Astrocyte of the hippocampus (primary cell): ENCODE measurements at regions not wholly inside any gene's neighbourhood (a gene's known extent, or its start where the extent isn't known, plus 50 kb on each side); places are given as distances from the start of the nearest gene placed in this dataset.
"Not testable (repeated sequence)": the region's sequence is repeated elsewhere in the genome, so short reads cannot be mapped to it uniquely, and the experiment has no call there.

Experiments used
- DNase-seq: peaks from one replicate; pipeline ENCODE4 v3.0.0; 2011; ENCODE audit warnings: low read depth, low spot score

DNA sequence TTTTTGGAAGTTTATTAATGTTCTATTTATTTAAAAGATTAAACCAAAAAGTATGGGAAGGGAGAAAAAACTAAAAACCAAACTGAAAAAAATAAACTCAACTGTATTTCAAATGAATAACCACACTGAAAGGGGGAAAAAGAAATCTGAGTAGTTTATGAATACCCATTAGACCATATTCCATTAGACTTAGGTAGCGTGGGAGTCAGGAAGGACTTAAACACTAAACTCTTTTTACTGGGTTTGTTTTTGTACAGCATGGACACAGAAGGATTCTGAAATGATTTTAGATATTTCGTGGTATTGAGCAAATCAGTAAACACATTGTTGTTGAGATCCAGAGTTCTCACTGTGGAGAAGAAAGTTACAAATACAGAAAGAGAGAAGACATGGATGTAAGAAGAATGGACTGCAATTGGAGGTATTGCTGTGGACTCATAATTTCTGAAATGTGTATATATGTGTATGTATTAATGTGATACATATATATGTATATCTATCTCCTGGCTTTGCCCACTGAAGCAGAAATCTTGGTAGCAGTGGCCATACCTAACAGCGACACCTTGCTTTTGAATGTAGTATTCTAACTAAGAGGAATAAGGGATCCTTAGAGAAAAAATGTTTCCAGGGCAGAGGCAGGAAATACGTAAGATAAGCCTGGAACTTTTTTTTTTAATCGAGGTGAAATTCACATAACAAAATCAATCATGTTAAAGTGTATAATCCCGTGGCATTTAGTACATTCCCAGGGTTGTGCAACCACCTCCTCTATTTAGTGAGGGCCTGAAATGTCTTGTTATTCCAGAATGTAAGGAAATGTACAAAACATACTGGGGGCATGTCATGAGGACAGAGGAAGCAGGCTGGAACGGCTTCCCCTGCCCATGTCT lies 228.8 kb downstream of the SMARCA2 start:
- no peak for DNase-seq

DNA sequence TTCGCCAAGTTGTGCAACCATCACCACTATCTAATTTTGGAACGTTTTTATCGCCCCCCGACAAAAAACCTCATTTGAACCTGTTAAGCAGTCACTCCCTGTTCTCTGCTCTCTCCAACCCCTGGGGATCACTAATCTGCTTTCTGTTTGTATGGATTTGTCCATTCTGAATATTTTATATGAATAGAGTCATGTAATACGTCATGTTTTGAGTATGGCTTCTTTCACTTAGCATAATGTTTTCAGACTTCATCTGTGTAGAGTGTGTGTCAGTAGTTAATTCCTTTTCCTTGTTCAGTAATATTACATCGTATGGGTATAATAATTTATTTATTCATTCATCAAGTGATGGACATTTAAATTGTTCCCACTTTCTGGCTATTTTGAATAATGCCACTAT lies 232.2 kb downstream of the SMARCA2 start:
- DNase-seq: no peak

DNA sequence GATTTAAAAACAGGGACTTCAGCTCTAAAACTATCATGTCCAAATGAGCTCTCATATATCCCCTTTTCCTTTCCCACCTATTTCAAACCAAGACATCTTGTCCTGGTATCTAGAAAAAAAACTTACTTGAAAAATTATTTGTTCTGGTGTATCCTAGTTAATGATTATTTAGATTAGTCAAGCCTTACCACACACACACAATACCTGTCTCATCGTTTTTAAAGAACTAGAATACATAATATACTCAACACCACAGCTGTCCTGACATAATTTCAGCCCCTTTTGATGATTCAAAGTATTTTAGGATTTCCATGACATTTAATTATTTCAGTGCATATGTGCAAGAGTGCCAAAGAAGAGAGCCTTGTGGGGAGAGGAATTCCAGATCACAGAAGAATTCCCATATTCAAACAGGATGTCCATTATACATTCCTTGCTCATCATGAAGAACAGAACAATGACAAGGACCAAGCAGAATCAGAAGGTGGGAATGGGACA lies 233.7 kb downstream of the SMARCA2 start:
- no peak for DNase-seq

DNA sequence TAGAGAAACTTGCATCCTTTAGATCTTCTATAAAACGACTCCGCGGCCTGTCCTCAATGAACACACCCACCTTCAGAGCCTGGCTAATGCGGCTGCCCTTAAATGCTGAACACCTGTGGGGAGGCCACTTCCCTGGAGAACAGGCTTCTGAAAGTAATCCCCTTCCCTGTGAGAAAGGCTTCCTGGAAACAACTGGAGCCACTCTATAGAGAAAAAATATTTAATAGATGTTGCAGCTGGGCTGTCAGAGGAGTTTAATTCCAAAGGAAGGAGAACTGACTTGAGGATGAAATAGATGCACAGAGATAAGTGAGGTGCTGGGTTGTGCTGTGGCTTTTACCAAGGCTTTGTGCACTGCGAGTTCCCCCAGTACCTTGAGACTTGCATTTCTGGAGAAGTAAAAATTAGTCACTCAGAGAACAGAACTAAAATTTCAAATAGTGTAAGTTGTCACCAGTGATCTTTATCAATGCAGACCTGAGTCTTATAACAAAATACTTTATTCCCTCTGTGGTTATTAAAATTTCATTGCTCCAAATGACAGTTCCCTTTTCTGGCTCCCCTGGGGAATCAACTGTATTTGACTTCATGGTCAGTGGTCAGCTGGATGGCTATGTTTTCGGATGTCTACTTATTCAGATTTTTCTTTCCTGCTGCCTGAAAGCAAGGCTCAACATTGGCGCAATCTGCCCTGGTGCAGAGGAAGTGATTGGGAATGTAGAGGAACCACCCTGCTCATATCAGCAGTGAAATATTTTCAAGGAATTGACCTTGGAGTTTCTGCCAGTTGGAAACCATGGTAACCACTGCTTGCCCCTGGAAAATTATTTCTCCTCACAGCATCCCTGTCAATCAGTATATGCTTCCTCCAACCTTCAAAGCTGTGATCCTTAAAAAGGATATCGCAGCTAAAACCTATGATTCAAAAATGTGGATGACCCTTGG lies 238.8 kb downstream of the SMARCA2 start:
- DNase-seq: no peak

DNA sequence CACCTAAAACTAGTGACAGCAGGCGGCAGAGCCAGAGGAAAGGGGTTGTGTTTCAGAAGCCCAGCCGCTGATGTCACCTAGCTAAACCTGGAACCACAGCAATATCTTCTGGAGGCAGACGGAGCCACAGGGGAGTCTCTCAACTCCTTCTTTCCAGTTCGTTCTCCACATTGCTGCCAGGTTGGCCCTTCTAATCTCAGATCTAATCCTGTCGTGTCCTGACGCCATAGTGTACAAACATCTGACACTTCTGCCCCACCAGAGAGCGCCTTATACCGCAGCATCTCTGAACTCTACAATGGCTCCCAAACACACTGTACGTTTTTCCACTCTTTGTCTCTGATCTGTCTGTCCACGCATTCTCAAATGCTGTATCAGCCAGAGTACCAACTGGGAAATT lies 240.0 kb downstream of the SMARCA2 start:
- DNase-seq: no peak

DNA sequence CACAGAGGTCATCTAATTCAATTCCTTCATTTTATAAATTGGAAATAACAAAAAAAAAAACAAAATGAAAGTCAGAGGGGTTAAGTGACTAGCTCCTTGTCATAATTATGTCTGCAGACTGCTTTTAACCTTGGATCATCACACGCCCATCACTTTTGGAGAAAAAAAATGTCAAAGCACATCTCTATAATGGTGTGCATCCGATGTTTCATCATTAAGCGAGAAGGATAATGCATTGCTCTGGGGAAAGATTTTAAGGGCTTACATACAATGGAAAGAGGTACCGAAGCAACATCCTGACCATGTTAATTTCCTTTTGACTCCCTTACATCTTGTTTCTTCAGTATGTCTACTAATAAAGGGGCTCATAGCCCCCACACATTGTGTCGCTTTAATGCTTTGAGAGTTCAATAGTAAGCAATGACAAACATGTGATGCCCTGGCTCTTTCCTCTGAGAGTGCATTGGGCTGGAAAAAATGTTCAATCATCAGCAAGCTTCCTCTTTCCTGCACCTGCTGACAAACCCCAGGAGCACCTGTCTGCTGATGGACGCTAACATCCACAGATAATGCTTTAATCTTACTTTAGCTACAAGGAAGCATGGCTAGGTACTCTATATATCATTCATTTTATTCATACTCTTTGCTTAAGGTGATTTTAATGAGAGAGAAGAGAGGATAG lies 242.2 kb downstream of the SMARCA2 start:
- no peak for DNase-seq

DNA sequence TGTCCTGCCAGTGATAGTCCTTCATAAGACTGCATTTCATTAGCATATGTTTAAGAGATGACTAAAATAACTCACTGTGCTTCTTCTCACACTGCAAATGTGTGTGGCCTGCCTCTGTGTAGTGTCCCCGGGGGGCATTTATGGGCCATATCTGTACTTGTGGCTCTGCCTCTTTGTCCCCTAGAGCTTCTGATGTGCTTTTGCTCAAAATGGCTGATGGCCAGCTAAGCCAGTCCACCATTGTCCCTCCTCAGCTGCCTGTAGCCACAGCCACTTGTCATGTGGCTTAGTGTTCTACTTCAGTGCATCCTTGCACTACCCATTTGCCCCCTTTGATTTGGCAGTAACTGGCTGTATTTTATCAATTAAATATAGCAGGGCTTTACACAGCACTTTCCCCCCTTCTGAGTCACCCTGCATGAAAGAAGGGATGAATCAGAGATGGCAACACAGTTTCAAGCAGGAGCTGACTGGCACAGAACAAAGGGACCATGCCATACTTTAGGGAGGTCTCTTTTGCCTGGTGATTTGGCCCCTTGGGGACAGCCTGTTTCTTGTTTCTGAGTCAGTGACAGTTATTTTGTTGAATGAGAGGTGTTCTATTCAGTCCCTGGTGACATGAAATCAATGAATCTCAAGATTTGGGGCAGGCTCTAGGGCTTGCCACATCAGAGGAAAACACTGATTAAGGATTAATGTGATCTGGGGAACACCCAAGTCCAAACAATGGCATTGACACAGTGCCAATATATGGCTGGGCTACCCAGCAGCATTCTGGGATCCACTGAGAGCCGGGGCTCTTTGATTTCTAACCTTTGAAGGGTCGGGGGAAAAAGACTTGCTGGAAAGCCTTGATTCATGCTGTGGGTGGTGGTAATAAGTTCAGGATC lies 245.5 kb downstream of the SMARCA2 start:
- peak; percentile 87 for DNase-seq

DNA sequence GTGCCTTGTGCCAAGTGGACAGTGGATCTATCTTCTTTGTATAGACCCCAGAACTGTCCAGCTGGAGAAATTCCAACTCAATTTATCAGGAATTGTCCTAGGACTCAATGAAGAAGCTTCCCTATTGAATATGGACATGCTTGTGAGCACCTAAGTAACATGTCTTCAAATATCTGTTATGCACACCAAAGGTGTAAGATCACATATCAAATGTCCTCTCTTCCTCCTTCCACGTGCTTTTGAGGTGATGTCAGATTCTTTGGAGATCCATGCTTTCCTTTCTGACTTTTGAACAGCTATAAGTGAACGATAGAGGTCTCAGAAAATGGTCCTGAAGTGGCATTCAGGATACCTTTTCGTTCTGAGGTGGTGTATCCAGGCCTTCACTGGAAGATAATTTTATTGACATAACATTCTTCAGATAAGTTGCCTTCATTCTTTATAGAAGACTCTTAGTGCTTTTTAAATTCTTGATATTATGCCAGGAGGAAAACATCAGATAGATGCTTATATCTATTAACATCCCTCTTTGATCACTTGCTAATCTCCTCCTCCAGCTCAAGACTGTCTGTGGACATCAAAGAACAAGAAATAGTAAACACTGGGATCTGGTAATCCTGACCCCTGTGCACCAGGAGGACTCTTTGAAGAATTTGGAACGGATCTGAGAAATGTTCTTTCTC lies 246.4 kb downstream of the SMARCA2 start:
- DNase-seq: no peak

DNA sequence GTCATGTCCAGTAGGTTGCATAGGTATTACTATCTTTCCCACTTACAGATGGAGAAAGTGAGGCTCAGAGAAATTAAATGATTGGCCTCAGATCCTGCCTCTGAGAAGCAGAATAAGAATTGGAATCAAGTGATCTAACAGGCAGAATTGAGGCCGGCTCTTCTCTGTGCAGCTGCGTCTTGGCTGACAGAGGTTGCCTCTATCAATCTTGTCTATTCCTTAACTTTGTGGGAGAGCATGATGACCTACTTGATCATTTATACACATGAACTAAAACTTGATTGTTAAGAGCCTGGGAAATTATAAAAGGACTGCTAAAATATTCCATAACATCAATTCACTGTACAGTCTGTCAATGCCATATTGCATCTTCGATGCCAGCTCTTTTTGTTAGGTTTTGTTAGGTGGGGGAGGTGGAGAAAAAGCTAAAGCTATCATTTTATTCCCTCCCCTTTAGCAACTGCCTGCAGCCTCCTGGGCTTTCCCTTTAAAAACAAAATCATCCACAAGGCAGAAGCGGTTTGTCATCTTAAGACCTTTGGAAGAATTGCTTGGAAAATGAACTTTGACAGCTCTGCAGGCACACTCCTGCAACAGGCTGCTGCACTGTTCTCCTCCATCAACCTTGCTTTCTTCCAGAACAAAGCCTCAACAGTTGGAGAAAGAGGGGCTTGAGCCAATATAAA lies 247.4 kb downstream of the SMARCA2 start:
- peak; percentile 61 for DNase-seq

DNA sequence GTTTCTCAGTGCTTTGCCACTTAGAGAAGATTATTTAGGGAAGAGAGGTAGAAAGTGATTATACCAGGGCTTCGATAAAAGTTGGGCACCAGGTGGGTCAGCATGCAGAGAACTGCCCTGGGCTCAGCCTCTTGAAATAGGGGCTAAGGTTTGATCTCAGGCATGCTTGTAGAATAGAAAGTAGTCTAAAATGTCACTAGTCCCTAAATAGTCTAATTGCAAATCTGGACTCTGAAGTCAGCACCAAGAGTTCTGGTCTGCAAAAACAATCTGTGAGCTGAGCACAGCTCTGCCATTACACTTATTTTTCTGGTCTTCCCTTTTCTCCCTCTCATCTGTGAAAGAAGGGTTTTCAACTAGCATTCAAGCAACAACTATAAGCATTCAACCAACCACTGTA lies 248.0 kb downstream of the SMARCA2 start:
- DNase-seq: no peak

DNA sequence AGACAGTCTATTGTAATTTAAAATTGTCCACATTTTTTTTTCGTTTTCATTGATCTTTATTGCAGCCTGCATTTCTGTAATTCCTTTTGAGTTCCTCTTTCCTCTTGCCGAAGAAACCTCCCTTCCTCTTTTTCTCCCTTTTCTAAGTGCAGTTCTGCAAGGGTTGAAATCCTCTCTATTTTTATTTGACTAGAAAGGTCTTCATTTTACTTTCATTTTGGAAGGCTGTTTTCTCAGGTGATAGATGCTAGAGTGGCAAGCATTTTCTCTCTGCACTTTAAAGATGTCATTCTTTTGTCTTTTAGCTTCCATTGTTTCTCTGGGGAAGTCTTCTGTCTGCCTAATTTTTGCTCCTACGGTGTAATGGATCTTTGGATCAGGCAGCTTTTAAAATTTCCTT lies 248.5 kb downstream of the SMARCA2 start:
- DNase-seq: no peak

DNA sequence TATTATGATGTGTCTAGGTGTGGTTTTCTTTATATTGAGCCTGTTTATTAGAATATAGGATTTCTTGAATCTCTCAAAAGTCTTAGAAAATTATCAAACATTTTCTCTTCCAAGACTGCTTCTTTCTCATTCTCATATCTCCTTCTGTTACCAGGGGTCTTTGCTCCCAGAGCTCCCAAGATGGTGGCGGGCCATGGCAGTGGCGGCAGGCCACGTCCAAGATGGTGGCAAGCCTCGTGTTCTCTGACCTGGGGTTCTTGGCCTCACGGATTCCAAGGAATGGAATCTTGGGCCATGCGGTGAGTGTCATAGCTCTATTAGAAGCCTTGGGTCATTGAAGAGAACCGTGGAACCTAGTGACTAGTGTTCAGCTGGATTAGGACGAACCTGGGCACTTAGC lies 248.9 kb downstream of the SMARCA2 start:
- no peak for DNase-seq

DNA sequence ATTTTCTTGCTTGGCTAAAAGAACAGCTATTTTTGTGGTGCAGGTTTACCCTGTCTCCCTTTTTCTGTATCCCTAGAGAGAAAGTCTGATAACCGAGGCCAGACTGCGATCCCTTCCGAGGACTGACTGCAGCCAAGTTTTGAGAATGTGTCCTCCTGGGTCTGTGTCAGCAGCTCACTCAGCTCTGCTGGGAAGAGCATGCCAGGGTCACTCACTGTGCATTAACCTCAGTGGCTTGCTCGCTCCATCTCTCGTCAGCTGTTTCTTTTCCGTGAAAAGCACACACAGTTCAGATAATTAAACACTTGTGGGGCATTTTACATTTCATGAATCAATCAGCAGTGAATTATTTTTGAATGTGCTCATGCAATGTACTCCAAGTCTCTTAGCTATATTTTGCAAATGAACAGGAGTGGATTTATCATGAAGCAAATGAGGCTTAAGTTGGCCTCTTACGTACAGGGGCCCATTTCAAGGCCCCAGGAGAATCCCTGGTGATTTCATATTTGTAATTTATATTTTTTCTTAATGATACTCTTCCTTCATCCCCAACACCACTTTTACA lies 252.1 kb downstream of the SMARCA2 start:
- peak; percentile 40 for DNase-seq

DNA sequence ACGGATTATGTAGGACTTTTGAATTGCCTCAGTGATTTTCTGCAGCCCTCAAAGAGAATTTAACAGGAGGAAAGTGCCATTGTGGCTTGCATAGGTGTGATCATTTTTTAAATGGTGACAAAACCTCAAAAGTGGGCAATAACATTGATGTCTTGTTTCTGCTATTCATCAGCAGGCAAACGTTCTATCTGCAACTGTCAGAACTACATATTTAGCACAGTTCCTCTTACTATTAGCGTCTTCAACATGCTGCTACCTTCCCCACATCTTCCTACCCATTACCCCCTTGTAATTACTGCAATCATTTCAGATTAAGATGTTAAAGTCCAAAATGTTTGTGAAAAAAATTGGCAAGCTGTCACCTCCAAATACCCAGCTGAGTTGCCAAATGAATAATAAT lies 254.6 kb downstream of the SMARCA2 start:
- DNase-seq: no peak

DNA sequence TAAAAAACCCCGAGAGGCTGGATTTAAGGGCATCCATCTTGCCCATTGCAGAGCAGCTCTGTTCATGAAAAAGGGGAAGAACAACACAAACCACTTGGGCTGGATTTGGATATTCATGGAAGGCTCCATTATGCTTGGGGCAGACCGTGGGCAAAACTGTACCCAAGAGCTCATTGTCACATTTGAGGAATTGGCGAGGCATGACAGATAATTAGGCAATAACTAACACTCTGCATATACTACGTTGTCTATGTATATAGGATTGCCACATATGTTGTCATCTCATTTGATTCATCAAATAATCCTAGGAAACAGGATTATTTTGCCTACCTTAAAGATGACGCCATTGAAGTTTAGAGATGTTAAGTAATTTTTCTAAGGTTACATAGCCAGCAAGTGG lies 255.4 kb downstream of the SMARCA2 start:
- no peak for DNase-seq

DNA sequence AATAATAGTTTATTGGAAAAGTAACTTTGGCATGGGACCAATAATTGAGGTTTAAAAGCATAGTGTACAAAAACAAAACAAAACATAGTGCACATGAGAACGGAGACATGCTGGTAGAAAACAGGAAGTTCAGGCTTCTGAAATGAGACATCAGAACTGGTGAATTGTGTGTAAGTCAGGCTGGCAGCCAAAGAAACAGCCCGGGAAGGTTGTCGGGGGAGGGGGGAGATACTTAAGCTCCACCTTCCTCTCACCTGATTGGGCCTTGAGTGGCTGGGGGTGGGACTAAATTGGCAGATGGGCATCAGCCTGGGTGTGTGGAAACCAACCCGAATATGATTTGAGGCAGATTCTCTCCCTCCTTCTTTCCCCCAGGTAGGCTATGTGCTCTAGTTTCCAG lies 256.3 kb downstream of the SMARCA2 start:
- peak; percentile 17 for DNase-seq

DNA sequence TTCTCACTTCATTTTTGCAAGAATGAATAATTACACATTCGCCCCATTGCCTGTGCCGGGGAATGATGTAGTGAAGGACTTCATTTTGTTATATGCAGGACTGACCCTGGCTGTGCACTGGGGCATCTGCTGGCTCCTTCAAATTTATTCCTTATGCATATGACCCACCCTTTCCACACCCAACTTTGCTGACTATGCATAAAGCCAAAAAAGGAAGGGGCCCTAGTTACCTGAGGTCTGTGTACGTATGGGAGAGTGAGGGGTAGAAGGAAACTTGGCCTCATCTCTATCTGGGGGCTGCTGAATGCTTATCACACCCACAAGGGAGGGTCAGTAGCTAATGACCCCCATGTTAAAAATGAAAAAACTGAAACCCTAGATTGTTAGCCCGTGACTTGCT lies 259.6 kb downstream of the SMARCA2 start:
- no peak for DNase-seq

DNA sequence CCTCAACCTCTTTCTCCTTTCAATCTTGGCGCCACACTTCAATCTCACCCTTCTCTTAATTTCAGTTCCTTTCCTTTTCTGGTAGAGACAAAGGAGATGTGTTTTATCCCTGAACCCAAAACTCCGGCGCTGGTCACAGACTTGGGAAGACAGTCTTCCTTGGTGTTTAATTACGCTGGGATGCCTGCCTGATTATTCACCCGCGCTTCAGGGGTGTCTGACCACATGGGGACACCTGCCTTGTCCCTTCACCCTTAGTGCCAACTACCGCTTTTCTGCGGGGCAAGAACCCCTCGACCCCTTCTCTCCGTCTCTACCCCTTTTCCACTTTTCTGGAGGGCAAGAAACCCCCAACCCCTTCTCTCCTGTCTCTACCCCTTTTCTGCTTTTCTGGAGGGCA lies 261.1 kb downstream of the SMARCA2 start:
- no peak for DNase-seq

DNA sequence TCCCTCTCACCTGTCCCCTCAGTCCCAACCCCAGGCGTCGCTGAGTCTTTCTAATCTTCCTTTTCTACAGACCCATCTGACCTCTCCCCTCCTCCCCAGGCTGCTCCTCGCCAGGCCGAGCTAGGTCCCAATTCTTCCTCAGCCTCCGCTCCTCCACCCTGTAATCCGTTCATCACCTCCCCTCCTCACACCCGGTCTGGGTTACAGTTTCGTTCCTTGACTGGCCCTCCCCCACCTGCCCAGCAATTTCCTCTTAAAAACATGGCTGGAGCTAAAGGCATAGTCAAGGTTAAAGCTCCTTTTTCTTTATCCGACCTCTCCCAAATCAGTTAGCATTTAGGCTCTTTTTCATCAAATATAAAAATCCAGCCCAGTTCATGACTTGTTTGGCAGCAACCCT lies 262.0 kb downstream of the SMARCA2 start:
- DNase-seq: not testable (repeated sequence)
